A673 (cell line): ENCODE measurements at regions not wholly inside any gene's neighbourhood (a gene's known extent, or its start where the extent isn't known, plus 50 kb on each side); places are given as distances from the start of the nearest gene placed in this dataset.

Experiments used
- EZH2 ChIP-seq: fragments of 200-600 bp; sonication (generic); IDR thresholded peaks from 2 replicates; pipeline ENCODE4 v1.6.1; 2017; ENCODE audit warnings: borderline replicate concordance, low read depth, mild to moderate bottlenecking, mixed read lengths, antibody characterized with exemption, low read length; ENCODE audit not compliant: poor library complexity, severe bottlenecking
- TF ChIP-seq, protein P1 (sequence below): fragments of 300-800, 200-600 bp; sonication (generic); conservative IDR thresholded peaks from 2 replicates; pipeline ENCODE4 v1.5.1; 2017; ENCODE audit warnings: low read depth, mild to moderate bottlenecking, antibody characterized with exemption, low read length, moderate library complexity, mixed read lengths

DNA sequence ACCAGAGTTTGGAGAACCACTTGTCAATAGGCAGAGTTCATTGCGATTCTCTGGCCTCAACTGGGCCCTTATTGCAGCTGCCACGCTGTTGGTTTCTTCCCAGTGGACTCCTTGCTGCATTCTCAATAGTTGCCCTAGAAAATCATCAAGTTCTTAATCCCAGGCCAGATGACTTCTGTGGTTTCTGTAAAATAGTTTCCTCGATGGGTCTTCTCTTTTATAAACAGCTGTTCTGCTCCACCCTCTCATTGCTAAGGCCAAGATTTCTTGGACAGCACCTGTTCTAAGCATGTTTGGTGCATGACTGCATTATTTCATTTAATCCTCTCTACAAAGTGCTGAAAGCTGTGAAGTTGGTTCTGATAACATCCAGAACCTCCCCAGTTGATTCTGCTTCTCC is 131.0 kb downstream of the BCL2L11 start:
- TF ChIP-seq, protein P1, sequence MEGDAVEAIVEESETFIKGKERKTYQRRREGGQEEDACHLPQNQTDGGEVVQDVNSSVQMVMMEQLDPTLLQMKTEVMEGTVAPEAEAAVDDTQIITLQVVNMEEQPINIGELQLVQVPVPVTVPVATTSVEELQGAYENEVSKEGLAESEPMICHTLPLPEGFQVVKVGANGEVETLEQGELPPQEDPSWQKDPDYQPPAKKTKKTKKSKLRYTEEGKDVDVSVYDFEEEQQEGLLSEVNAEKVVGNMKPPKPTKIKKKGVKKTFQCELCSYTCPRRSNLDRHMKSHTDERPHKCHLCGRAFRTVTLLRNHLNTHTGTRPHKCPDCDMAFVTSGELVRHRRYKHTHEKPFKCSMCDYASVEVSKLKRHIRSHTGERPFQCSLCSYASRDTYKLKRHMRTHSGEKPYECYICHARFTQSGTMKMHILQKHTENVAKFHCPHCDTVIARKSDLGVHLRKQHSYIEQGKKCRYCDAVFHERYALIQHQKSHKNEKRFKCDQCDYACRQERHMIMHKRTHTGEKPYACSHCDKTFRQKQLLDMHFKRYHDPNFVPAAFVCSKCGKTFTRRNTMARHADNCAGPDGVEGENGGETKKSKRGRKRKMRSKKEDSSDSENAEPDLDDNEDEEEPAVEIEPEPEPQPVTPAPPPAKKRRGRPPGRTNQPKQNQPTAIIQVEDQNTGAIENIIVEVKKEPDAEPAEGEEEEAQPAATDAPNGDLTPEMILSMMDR, result no peak
- TF ChIP-seq EZH2, result no peak
